Esophagus muscularis mucosa (tissue), 4 donors: ENCODE measurements at regions not wholly inside any gene's neighbourhood (a gene's known extent, or its start where the extent isn't known, plus 50 kb on each side); places are given as distances from the start of the nearest gene placed in this dataset.

Experiments
- DNase-seq: peaks from one replicate; pipeline ENCODE4 v3.0.0-alpha.2; 2017; ENCODE audit errors: extremely low spot score
- H3K27ac ChIP-seq, 4 donors: fragments of 200-600 bp; sonication (generic); replicated peaks in 1 of 4; 1 replicate in 3 of 4; 2 replicates in 1 of 4; pipeline ENCODE4 v1.5.1; 2016 to 2019; ENCODE audit warnings: mild to moderate bottlenecking in 1 of 4
- H3K27me3 ChIP-seq, 4 donors: fragments of 200-600 bp; sonication (generic); one replicate each; pipeline versions ENCODE4 v1.5.1 to v1.6.0; 2016 to 2019
- H3K36me3 ChIP-seq, 4 donors: fragments of 200-600 bp; sonication (generic); one replicate each; pipeline ENCODE4 v1.5.1; 2016 to 2019
- H3K4me1 ChIP-seq, 4 donors: fragments of 200-600 bp; sonication (generic); one replicate each; pipeline ENCODE4 v1.5.1; 2016 to 2019
- H3K4me3 ChIP-seq, 4 donors: fragments of 200-600 bp; sonication (generic); 1 replicate in 2 of 4; 2 replicates in 2 of 4; pipeline ENCODE4 v1.5.1; 2016 to 2019; ENCODE audit warnings: mild to moderate bottlenecking in 4 of 4, moderate library complexity in 1 of 4
- H3K9me3 ChIP-seq, 4 donors: fragments of 200-600 bp; sonication (generic); 1 replicate in 3 of 4; 2 replicates in 1 of 4; pipeline ENCODE4 v1.5.1; 2016 to 2019
- EP300 ChIP-seq: sonication (generic); formaldehyde crosslinking; IDR thresholded peaks from one replicate; pipeline ENCODE4 v1.6.1; 2017; ENCODE audit warnings: antibody characterized with exemption
- POLR2A ChIP-seq: fragments of 450-650 bp; IDR thresholded peaks from one replicate; pipeline ENCODE4 v1.6.1; 2017; ENCODE audit warnings: antibody characterized with exemption, moderate library complexity, mild to moderate bottlenecking, low read depth
- POLR2AphosphoS5 ChIP-seq, 2 donors: sonication (generic); formaldehyde crosslinking; IDR thresholded peaks; one replicate each; pipeline ENCODE4 v1.6.1; 2017; ENCODE audit warnings: antibody characterized with exemption in 2 of 2
- WGBS: methylation state at CpG from one replicate; pipeline ENCODE4 v1.1.5; 2018; 5-methylcytosine and 5-hydroxymethylcytosine counted together
- intact Hi-C: fragments of 100-400 bp; cut with DNase I; formaldehyde crosslinking; loops from one replicate; pipeline ENCODE4 v1.15.1; 2023
- TF ChIP-seq, protein P1 (sequence below), 3 experiments: fragments of 200-600 bp in 2 of 3; fragments of 450-650 bp in 1 of 3; sonication (generic) in 2 of 3; IDR thresholded peaks; one replicate each; pipeline ENCODE4 v1.5.1; 2017 to 2019; ENCODE audit warnings: antibody characterized with exemption in 3 of 3, mild to moderate bottlenecking in 2 of 3, moderate library complexity in 1 of 3

- no peak for DNase-seq
- H3K4me1 ChIP-seq, result no peaks in the 10 kb centered on the region
- H3K27ac ChIP-seq, result no peak overlapping the region
- no peaks in the 10 kb centered on the region for H3K27me3 ChIP-seq
- H3K36me3 ChIP-seq, result no peaks in the 10 kb centered on the region
- H3K4me3 ChIP-seq, result no peak overlapping the region
- 72% methylated on average over 3 of the region's 3 CpGs for WGBS
- intact Hi-C loops, result no loop called here
- TF ChIP-seq EP300, result no peak
- TF ChIP-seq, protein P1, sequence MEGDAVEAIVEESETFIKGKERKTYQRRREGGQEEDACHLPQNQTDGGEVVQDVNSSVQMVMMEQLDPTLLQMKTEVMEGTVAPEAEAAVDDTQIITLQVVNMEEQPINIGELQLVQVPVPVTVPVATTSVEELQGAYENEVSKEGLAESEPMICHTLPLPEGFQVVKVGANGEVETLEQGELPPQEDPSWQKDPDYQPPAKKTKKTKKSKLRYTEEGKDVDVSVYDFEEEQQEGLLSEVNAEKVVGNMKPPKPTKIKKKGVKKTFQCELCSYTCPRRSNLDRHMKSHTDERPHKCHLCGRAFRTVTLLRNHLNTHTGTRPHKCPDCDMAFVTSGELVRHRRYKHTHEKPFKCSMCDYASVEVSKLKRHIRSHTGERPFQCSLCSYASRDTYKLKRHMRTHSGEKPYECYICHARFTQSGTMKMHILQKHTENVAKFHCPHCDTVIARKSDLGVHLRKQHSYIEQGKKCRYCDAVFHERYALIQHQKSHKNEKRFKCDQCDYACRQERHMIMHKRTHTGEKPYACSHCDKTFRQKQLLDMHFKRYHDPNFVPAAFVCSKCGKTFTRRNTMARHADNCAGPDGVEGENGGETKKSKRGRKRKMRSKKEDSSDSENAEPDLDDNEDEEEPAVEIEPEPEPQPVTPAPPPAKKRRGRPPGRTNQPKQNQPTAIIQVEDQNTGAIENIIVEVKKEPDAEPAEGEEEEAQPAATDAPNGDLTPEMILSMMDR (IDR thresholded peaks at IDR 0.05), result no peak
- no peak for TF ChIP-seq POLR2A
- no peak for TF ChIP-seq POLR2AphosphoS5 (IDR thresholded peaks at IDR 0.05)
- no peaks in the 10 kb centered on the region for H3K9me3 ChIP-seq
These were observed 76.4 kb upstream of the PRMT6 start for GRCh38 chr1:106980121-106980520.

GRCh38 chr1:106984801-106985200 lies 71.7 kb upstream of the PRMT6 start:
- no peak for TF ChIP-seq EP300
- TF ChIP-seq, protein P1 (IDR thresholded peaks at IDR 0.05), result no peak
- TF ChIP-seq POLR2AphosphoS5 (IDR thresholded peaks at IDR 0.05), result no peak
- TF ChIP-seq POLR2A, result no peak
- no peaks in the 10 kb centered on the region for H3K9me3 ChIP-seq
- H3K27ac ChIP-seq, result no peak overlapping the region
- no peaks in the 10 kb centered on the region for H3K27me3 ChIP-seq
- DNase-seq, result no peak
- no peaks in the 10 kb centered on the region for H3K4me1 ChIP-seq
- intact Hi-C loops, result no loop called here
- no peak overlapping the region for H3K4me3 ChIP-seq
- no peaks in the 10 kb centered on the region for H3K36me3 ChIP-seq

GRCh38 chr1:106986603-106987002 lies 69.9 kb upstream of the PRMT6 start:
- no peaks in the 10 kb centered on the region for H3K27me3 ChIP-seq

DNA sequence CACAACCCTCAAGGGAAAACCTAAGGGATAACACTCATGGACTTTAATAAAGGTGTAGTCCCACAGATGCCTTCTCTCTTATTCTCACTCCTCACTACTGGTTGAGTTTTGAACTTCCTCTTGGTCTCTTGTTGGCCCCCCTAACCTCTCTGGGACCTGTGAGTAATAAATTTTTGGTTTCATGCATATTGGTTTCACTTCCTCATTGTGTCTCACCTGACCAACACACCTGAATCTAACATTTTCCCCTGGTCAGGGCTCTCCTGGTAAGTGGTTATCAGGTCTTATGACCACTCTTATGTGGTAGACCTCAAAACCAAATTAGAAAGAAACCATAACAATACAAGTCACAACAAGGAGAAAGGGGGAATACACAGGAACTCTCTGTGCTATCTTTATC lies 60.5 kb upstream of the PRMT6 start:
- TF ChIP-seq POLR2AphosphoS5 (IDR thresholded peaks at IDR 0.05) (no peak), POLR2A (no peak), EP300 (no peak)
- TF ChIP-seq, protein P1 (IDR thresholded peaks at IDR 0.05), result no peak
- H3K9me3 ChIP-seq, result no peaks in the 10 kb centered on the region
- H3K27ac ChIP-seq, result no peak overlapping the region
- DNase-seq, result no peak
- no peaks in the 10 kb centered on the region for H3K36me3 ChIP-seq
- H3K27me3 ChIP-seq, result no peaks in the 10 kb centered on the region
- intact Hi-C loops, result no loop called here
- no peak overlapping the region for H3K4me3 ChIP-seq
- no peaks in the 10 kb centered on the region for H3K4me1 ChIP-seq

More at GRCh38 chr1:106986603-106987002, 69.9 kb upstream of the PRMT6 start:
- H3K4me1 ChIP-seq, result no peaks in the 10 kb centered on the region
- TF ChIP-seq POLR2A (no peak), EP300 (no peak), POLR2AphosphoS5 (IDR thresholded peaks at IDR 0.05) (no peak)
- TF ChIP-seq, protein P1 (IDR thresholded peaks at IDR 0.05), result no peak
- no peaks in the 10 kb centered on the region for H3K9me3 ChIP-seq
- intact Hi-C loops, result no loop called here
- DNase-seq, result no peak
- no peaks in the 10 kb centered on the region for H3K36me3 ChIP-seq
- no peak overlapping the region for H3K4me3 ChIP-seq
- no peak overlapping the region for H3K27ac ChIP-seq

DNA sequence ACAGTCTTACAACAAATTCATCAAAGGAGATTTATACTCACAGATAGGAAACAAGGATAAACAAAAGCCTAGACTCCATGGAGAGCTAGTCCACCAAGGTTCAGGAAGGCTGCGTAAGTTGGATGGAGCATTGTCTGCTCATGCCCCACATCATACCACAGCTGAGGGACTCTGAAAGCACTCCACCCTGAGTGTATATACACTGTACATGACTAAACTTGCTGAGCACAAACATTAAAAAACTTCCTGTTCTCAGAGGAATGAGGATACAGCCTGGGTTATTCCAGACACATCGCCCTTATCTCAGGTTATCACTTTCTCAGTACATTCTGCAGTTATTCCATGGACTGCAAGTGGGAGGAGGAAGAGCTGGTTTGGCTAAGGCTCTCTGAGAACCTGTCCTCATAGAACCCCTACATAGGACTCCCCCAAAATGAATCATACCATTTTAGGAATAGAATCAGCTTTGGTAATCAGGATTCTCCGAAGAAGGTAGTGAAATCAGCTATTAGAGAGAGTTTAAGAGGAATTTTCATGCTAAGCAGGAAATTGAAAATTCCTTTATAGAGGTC lies 58.0 kb upstream of the PRMT6 start:
- 79% methylated on average over 3 of the region's 3 CpGs for WGBS
- H3K9me3 ChIP-seq, result no peaks in the 10 kb centered on the region
- no peak overlapping the region for H3K4me3 ChIP-seq
- intact Hi-C loops, result no loop called here
- no peaks in the 10 kb centered on the region for H3K4me1 ChIP-seq
- no peak overlapping the region for H3K27ac ChIP-seq
- H3K27me3 ChIP-seq, result no peaks in the 10 kb centered on the region
- TF ChIP-seq, protein P1 (IDR thresholded peaks at IDR 0.05), result no peak
- TF ChIP-seq POLR2AphosphoS5 (IDR thresholded peaks at IDR 0.05) (no peak), POLR2A (no peak), EP300 (no peak)
- no peak for DNase-seq
- H3K36me3 ChIP-seq, result no peaks in the 10 kb centered on the region
